OCI-LY1 (cell line): ENCODE measurements at regions not wholly inside any gene's neighbourhood (a gene's known extent, or its start where the extent isn't known, plus 50 kb on each side); places are given as distances from the start of the nearest gene placed in this dataset.

Experiments
- CTCF ChIP-seq: fragments of 200-600 bp; sonication (generic), shearing (Covaris generic); IDR thresholded peaks from 2 replicates; pipeline ENCODE4 v1.5.1; 2017; ENCODE audit warnings: mild to moderate bottlenecking, antibody characterized with exemption, low read length, moderate library complexity, mixed read lengths
- EZH2 ChIP-seq: fragments of 200-600 bp; sonication (generic), shearing (Covaris generic); IDR thresholded peaks from 2 replicates; pipeline ENCODE4 v1.8.0; 2017; ENCODE audit warnings: borderline replicate concordance, mixed run types, mild to moderate bottlenecking, antibody characterized with exemption, low read length, moderate library complexity, mixed read lengths

GRCh38 chr6:776528-776931, 83.6 kb upstream of the EXOC2 start:
- TF ChIP-seq CTCF (no peak), EZH2 (no peak)
